Kidney tubule cell (primary cell): ENCODE measurements at regions not wholly inside any gene's neighbourhood (a gene's known extent, or its start where the extent isn't known, plus 50 kb on each side); places are given as distances from the start of the nearest gene placed in this dataset.
"Not testable (repeated sequence)": the region's sequence is repeated elsewhere in the genome, so short reads cannot be mapped to it uniquely, and the experiment has no call there.

Experiments used
- DNase-seq: peaks from one replicate; pipeline ENCODE4 v3.0.0-alpha.2; 2018; ENCODE audit warnings: low spot score

DNA sequence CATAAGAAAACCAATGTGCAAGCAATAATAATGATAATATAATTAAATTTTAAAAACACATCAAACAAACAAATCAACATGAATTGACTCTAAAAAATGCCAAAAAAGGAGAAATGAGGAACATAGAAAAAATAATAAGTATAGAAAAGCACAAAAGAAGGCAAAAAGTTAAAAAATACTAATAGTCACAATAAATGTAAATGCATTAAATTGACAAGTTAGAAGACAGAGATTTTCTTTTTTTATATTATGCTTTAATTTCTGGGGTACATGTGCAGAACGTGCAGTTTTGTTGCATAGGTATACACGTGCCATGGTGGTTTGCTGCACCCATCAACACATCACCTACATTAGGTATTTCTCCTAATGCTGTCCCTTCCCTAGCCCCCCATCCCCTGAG is 767.0 kb downstream of the ADCYAP1 start:
- DNase-seq = not testable (repeated sequence)

DNA sequence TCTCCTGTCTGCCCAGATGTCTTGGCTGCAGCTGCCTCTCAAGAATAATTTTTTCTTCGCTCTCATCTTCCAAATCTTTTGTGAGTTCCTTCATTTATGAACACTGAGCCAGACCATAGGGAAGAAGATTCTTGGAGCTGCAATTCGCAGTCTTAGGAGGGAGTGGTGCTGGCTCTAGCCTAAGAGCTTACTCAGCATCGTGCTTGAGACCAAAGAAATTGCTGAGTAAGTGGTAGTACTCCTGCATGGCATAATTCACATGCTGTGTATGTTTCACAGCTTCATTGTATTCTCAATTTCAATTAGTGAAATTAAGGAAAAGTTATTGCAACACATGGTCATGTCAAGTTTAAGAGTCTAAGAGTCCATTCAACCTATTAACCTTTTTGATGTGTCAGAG is 771.7 kb downstream of the ADCYAP1 start:
- no peak for DNase-seq

DNA sequence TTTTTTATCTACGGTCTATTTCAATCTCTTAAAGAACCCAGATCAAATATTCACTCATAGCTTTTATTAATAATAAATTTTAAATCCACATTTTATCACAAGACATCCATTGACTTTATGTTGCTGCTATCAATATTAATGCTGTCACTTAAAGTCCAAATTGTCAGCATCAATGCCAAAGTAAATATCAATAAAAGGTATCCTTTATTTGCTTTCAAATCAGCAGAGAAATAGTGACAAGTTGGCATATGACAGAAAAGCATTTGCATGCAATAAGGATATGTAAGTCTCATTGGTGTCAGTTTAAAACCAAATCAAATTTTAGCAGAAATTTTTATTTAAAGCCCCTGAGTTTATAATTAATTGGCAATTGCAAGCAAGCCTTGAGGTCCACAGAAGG is 775.4 kb downstream of the ADCYAP1 start:
- no peak for DNase-seq

DNA sequence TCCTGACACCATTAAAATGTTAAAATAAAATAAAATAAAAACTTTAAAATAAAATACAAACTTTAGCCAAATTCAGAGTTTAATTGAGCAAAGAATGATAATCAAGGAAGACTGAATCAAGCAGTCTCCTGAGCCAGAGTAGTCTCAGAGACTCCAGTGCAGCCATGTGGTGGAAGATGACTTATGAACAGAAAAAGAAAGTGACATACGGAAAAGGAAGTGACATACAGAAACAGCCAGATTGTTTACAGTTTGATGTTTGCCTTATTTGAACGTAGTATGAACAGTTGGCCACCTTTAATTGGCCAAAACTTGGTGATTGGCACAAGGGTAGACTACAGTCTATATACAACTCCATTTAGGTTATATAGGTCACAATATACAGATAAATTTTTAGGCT is 787.2 kb downstream of the ADCYAP1 start:
- no peak for DNase-seq

DNA sequence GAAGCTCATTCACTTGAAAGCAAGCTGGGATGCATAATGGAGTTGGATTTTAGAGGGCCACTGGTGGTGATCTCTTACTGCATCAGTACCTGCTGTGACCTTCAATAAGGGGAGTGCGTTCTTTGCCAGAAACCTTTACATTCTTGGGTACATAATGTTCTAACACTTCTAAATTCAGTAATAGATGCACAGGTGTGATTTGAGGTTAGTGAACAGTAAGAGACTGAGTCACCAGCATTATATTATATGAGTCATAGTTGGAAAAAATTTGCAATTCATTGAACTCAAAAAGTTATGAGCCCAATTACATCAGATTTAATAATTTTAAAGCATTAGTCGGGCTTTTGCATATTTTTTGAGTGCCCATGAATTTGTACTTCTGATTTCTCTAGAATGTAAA is 803.3 kb downstream of the ADCYAP1 start:
- DNase-seq = peak; percentile 2

DNA sequence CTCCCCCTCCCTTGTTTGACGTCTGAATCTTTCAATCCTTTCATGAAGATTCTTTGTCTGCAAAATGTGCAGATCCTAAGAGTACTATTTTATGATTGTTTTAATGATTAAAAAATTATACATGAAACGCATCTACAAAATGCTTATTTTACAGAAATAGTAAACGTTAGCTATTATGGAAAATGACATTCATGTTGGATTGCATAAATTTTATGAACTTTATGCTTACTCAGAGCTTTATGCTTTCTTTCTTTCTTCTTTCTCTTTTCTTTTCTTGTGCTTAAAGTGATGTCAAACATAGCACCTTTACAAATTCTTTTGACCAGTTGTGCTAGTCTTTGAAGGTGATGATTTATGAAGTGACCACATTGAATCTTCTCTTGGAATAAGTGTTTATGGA is 805.4 kb downstream of the ADCYAP1 start:
- no peak for DNase-seq

DNA sequence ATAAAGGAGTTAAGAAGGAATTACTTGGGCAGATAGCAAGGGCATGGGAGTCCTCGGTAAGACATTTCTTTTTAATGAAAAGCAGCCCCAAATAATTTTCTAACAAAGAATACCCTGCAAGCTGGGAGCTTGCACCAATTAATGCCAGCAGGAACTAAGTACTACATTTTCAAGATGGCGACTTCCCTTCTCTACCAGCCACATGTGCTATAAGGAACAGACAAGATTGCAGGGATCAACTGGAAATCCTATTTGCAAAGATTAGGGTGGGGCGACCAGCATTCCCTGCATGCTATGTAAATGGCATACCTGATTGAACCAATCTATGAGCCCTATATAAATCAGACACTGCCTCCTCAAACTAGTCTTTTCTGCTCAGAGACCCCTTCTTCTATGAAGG is 827.5 kb downstream of the ADCYAP1 start:
- DNase-seq = no peak

DNA sequence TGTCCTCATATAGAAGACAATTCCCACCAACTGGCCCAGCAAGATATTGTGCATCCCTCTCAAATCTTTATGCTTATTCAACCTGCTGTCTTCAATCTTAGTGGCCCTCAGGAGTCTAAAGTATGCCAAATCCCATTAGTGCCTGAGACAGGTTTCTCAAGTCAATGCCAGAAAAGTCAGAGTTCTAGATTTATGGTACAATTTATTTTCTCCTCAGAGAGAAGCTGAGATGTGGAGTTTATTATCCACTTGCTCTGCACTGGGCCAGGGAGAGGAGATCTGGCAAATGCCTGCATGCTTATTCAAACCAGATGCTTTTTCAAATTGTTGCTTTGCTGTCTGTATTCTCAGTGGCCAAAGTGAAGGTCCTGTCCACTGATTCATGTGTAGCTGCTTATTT is 825.2 kb downstream of the METTL4 start:
- DNase-seq = no peak

DNA sequence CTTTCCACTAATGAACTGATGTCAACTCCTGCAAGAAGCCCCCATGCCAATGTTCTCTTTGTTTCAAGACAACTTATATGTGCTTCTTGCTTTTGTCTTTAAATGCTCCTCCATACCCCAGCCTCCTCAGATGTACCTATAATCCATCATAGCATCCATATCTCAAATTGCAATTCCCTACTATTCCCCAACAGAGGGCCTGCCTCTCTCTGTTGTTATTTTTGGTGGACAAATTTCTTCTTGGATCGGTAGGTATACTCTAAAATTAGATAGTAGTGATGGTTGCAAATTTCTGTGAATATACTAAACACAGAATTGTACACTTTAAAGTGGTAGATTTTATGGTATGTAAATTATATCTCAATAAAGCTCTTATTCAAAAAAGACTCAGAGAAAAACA is 820.1 kb downstream of the METTL4 start:
- no peak for DNase-seq

DNA sequence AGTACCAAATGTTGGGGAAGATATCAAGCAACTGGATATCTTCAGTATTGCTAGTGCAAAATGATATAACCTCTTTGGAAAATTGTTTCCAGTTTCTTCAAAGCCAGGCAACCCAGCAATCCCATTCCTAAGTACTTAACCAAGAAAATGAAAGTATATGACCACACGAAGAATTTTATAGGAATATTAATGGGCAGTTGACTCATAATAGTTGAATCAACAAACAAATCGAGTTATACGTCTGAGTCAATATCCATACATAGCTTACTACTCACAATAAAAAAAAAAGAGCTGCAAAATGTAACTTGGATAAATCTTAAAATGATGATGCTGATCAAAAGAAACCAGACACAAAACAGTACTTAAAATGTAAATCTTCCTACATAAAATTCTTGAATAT is 810.4 kb downstream of the METTL4 start:
- DNase-seq = no peak

DNA sequence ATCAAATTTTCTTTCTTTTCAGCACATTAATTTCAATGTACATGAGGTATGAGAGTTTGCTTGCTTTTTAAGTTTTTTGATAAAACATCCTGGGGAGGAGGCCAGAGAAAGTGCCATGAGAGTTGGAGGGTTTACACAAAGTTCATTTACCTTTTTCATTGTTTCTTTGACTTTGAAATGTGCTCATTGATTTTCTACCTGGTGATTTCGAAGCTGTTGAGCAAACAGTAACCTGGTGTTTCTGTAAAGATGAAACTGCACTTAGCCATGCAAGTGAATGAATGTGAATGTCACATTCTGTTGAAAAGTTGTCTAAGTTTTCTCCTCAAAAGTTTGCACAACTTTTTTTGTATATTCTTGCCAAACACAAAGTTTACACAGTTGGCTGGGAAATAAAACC is 797.0 kb downstream of the METTL4 start:
- no peak for DNase-seq

DNA sequence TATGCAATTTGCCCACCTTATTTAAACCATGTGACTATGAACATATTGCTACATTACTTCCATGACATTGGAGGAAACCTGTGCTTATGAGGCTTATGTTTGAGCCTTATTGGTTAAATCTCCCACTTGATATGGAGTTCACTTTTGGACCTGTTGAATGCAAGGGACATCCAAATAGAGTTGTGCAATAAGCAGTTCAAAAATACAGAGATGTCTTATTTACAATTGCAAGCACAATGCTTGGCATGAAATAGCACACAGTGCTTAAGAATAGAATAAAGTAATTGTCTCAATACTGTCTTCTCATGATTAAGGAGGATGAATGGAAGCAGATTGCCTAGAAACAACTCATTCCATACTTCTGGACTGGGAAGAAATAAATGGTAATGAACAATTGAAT is 793.5 kb downstream of the METTL4 start:
- no peak for DNase-seq

DNA sequence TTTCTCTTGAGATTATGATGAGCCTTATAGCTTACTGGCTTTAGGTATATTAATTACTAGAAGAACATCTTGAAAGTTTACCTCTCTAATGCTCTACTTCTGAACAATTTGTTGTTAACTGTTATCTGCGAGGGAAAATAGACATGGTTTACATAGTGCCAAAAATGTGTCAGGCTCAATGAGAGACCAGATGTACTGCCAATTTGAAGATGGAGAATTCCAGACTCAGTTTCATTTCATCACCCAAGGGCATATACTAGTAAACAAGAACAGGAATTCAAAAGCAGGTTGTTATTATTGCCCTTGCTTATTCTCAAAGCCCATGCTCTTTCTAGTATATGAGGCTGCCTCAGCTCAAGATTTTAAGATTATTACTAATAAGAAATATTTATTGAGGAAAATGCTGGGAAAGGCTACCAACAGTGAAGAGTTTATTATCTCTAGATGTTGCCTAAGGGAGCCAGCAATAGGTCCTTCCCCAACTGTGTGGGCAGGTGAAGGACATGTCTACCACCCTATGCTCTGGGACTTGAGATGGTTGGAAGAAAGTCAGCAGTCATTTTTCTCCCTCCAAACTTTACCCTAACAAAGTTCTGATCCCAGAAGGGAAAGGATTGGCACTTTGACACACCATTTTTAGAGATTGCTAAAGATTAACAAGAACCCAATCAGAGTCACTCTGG is 792.7 kb downstream of the METTL4 start:
- DNase-seq = no peak

DNA sequence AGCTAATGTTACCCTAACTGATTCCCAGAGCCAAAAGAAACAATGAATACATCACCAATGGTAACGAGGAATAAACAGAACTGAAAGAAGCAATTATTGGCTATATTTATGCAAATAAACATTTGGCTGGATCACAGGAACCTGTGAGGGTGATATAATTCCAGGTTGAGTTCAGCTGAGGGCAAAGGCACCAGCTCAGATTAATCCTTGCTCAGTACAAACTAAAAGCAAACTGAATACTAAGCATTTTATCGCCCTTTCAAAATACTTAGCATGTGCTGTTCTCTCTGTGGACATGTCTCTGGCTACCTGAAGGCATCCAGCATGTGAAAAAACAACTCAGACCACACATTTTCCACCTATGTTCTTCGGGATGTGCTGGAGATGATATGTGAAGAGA is 791.7 kb downstream of the METTL4 start:
- DNase-seq = no peak

DNA sequence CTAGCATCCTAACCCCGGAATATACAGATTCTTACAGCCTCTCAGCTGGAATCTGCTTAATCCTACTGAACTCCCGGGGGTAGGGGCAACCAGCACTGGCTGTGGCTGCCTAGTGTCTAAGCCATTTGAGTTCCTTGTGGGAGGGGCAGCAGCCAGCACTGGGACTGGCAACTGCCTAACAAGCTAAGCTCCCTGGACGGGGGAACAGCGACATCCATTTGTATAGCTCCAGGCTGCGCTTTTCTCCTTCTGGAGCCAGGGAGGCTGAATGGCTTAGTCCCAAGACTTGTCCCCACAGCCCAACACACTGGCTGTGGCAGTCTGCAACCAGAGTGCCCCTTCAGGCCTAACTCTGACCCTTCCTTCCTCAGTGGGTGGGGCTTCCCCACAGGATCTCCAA is 787.2 kb downstream of the METTL4 start:
- DNase-seq = no peak

DNA sequence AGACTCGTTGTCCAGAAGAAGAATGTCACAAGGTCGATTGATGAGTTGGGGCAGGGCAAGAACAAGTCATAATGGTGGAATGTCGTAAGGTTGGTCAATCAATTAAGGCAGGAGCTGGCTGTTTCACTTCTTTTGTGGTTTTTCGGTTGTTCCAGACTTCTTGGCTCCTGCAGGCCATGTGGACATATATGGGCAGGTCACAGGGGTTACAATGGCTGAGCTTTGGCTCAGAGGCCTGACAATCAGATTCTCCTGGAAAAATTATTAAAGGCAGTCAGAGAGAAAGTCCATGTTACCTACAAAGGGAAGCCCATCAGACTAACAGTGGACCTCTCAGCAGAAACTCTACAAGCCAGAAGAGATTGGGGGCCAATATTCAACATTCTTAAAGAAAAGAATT is 785.3 kb downstream of the METTL4 start:
- DNase-seq = not testable (repeated sequence)

DNA sequence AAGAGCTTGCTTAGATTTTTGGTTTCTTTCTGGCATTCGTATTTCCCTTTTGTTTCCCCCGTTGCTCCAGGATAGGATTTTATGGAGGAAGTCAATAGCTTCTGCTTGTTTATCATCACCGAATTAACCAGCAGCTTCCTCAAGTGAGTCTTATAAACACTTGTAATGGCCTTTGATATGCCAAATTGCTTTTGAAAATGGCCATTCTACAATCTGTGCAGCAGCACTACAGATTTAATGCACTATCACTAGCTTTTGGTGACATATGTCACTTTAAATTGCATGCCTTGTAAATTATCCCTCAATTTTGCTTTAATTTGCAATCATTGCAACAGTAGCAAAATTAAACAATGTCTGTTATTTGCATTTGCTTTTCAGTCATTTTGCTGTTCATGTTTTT is 774.7 kb downstream of the METTL4 start:
- DNase-seq = no peak

DNA sequence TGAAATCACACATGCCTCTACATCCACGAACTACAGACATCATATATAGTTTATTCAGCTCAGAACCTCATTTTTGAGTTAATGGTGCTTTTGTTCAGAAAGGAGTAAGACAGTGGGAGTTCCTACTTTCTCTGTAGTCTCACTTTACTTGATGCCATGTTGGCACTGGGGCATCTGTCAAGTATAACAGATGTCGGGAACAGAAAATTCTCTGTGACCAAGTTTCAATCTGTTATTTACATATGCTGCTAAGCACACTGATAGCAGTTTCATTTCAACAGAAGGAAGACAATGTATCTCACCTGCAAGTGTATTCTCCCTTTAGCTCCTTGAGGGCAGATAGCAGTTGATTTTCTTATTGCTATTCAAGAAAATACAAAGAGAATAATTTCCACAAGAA is 774.1 kb downstream of the METTL4 start:
- no peak for DNase-seq

DNA sequence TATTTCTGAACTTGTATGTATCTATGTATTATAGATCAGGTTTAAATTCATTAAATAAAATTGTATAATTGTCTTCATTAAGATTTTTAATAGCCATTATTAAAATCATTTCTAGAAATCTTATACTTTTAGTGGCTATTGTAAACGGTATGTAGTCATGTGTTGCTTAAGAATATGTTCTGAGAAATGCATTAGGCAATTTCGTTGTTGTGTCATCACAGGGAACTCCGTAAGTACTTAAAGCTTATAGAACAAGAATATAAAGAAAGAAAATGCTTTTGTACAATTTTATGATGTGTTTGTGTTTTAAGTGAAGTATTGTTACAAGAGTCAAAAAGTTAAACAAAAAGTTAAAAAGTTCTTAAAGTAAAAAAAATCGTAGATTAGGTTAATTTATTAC is 765.8 kb downstream of the METTL4 start:
- DNase-seq = no peak

DNA sequence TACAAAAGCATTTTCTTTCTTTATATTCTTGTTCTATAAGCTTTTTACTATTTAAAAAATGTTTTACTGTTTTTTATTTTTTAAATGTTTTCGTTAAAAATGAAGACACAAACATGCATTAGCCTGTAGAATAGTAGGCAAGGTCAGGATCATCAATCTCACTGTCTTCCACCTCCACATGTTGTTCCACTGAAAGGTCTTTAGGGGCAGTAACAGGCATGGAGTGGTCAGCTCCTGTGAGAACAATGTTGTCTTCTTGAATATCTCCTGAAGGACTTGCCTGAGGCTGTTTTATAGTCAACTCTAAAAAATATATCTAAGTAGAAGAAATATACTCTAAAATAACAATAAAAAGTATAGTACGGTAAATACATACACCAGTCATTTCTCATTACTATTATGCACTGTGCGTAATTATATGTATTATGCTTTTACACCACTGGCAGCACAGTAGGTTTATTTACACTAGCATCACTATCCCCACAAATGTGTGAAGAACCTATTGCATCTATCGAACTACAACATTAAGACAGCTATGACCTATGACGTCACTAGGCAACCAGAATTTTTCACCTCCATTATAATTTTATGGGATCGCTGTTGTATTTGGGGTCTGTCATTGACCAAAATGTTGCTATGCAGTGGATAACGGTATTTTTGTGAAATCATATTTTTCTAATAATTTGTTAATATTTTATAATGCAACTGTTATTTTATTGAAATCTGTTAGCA is 764.3 kb downstream of the METTL4 start:
- DNase-seq = no peak

DNA sequence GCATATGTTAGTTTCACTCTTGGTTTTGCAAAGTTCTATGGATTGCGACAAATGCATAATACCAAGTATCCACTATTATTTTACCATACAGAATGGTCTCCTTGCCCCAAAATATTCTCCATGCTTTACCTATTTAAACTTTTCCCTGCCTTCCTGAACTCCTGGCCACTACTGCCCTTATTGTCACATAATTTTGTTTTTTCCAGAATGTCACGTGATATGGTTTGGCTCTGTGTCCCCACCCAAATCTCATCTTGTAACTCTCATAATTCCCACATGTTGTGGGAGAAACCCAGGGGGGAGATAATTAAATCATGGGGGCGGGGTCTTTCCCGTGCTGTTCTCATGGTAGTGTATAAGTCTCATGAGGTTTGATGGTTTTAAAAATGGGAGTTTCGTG is 760.0 kb downstream of the METTL4 start:
- no peak for DNase-seq

DNA sequence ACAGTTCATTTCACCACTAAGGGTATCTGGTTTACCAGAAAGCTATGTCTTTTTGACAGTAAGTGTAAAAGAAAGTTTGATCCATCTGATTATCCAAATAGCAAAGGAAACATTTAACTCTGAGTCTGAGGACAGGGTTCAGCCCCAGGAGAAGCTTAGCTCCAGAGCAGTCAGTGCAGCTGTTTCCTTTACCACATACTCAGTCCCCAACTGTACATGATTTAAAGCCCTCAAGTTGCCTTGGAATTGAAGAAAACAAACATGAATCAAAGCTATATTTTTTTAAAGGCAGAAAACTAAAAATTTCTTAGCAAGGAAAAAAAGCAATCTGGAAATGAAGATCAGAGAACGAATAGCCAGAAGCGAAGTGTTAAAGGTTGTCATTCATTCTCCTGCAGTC is 746.0 kb downstream of the METTL4 start:
- DNase-seq = no peak

DNA sequence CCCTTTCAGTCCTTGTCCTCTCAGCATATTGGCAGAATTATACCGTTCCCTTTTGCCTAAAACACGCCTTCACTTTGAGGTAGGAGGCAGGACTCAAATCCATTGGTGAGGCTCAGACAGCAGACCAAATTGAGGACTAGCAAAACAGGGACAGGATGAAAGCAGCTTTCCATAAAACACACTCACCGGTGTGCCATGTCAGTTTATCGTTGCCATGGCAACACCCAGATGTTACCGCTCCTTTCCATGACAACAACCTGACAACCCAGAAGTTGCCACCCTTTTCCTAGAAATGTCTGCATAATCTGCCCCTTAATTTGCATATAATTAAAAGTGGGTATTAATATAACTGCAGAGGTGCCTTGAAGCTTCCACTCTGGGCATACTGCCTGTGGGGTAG is 730.4 kb downstream of the METTL4 start:
- DNase-seq = no peak

DNA sequence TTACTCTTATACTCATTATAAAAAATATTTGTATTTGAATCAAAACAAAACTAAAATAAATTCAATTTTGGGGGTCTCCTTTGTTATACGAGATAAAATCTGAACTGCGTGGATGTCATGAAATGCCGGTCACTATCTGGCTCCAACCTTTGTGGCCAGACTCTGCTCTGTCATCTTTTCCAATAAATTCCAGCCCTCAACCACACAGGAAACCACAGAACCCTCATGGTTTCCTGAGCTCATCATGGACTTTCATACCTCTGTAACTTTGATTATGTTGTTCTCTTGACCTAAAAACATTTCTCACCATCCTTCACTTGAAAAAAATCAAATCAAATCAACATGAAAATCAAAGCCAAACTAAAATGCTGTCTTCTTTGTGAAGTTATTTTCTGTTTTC is 724.7 kb downstream of the METTL4 start:
- peak; percentile 69 for DNase-seq
